ENCODE measurements at regions not wholly inside any gene's neighbourhood (a gene's known extent, or its start where the extent isn't known, plus 50 kb on each side); places are given as distances from the start of the nearest gene placed in this dataset.

DNA sequence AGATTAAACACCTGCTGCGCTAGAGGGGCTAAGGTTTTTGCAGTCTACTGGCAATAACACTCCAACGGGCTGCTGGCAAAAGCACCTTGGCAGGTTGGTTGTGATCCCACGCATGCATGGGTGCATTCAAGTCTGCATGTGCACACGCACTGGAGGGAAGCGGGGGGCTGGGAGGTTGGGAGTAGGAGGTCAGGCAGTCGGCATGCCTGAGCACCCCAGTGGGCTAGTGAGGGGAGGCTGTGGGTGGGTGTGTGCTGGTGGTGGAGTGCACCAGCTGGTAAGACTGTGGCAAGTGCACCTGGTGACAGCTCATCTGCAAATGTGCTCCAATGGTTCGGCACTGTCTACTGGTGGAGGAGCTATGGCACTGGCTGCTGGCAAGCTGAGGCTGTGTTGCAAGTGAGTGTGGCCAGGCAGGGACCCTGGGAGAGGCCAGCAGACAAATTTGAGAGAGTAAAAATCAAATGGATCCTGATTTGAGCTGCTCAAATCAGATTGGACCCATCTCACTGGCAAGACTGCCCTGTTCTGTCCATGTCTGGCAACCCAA, 460.6 kb upstream of the DSEL start:
- TF ChIP-seq, protein P1, sequence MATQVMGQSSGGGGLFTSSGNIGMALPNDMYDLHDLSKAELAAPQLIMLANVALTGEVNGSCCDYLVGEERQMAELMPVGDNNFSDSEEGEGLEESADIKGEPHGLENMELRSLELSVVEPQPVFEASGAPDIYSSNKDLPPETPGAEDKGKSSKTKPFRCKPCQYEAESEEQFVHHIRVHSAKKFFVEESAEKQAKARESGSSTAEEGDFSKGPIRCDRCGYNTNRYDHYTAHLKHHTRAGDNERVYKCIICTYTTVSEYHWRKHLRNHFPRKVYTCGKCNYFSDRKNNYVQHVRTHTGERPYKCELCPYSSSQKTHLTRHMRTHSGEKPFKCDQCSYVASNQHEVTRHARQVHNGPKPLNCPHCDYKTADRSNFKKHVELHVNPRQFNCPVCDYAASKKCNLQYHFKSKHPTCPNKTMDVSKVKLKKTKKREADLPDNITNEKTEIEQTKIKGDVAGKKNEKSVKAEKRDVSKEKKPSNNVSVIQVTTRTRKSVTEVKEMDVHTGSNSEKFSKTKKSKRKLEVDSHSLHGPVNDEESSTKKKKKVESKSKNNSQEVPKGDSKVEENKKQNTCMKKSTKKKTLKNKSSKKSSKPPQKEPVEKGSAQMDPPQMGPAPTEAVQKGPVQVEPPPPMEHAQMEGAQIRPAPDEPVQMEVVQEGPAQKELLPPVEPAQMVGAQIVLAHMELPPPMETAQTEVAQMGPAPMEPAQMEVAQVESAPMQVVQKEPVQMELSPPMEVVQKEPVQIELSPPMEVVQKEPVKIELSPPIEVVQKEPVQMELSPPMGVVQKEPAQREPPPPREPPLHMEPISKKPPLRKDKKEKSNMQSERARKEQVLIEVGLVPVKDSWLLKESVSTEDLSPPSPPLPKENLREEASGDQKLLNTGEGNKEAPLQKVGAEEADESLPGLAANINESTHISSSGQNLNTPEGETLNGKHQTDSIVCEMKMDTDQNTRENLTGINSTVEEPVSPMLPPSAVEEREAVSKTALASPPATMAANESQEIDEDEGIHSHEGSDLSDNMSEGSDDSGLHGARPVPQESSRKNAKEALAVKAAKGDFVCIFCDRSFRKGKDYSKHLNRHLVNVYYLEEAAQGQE (IDR thresholded peaks at IDR 0.05; ENCODE audit: low read depth): no peak
- TF ChIP-seq TEAD4 (IDR thresholded peaks at IDR 0.05) (no peak), CEBPB (IDR thresholded peaks at IDR 0.05) (no peak), TCF12 (IDR thresholded peaks at IDR 0.05; ENCODE audit: low read depth) (no peak), TAF1 (IDR thresholded peaks at IDR 0.05; ENCODE audit: low read depth) (no peak), ZBTB7A (IDR thresholded peaks at IDR 0.05; ENCODE audit: low read depth) (no peak), YY1 (IDR thresholded peaks at IDR 0.05; ENCODE audit: low read depth) (no peak), CREB1 (IDR thresholded peaks at IDR 0.05; ENCODE audit: low read depth) (no peak), FOXM1 (IDR thresholded peaks at IDR 0.05; ENCODE audit: borderline replicate concordance, low read depth) (no peak), EP300 (IDR thresholded peaks at IDR 0.05; ENCODE audit: borderline replicate concordance) (no peak), RAD21 (IDR thresholded peaks at IDR 0.05; ENCODE audit: low read depth) (no peak), NFIC (IDR thresholded peaks at IDR 0.05) (no peak), EGR1 (IDR thresholded peaks at IDR 0.05) (no peak)
- TF ChIP-seq, protein P2, sequence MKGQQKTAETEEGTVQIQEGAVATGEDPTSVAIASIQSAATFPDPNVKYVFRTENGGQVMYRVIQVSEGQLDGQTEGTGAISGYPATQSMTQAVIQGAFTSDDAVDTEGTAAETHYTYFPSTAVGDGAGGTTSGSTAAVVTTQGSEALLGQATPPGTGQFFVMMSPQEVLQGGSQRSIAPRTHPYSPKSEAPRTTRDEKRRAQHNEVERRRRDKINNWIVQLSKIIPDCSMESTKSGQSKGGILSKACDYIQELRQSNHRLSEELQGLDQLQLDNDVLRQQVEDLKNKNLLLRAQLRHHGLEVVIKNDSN (IDR thresholded peaks at IDR 0.05): no peak
- TF ChIP-seq, protein P3, sequence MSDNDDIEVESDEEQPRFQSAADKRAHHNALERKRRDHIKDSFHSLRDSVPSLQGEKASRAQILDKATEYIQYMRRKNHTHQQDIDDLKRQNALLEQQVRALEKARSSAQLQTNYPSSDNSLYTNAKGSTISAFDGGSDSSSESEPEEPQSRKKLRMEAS (IDR thresholded peaks at IDR 0.05): no peak

DNA sequence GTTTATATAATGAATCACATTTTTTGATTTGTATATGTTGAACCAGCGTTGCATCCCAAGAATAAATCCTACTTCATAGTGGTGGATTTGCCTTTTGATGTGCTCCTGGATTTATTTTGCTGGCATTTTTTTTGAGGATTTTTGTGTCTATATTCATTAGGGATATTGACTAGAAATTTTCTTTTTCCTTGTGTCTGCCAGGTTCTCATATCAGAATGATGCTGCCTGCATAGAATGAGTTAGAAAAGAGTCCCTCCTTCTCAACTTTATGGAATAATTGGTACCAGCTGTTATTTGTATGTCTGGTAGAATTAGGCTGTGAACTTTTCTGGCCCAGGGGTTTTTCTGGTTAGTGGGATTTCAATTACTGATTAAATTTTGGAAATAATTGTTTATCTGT, 457.4 kb upstream of the DSEL start:
- TF ChIP-seq, protein P3 (IDR thresholded peaks at IDR 0.05): no peak
- TF ChIP-seq, protein P2 (IDR thresholded peaks at IDR 0.05): no peak
- no peak for TF ChIP-seq CREB1 (IDR thresholded peaks at IDR 0.05; ENCODE audit: low read depth)
- TF ChIP-seq TCF12 (IDR thresholded peaks at IDR 0.05; ENCODE audit: low read depth): no peak
- no peak for TF ChIP-seq FOXM1 (IDR thresholded peaks at IDR 0.05; ENCODE audit: borderline replicate concordance, low read depth)
- no peak for TF ChIP-seq TAF1 (IDR thresholded peaks at IDR 0.05; ENCODE audit: low read depth)
- no peak for TF ChIP-seq YY1 (IDR thresholded peaks at IDR 0.05; ENCODE audit: low read depth)
- TF ChIP-seq TEAD4 (IDR thresholded peaks at IDR 0.05): no peak
- TF ChIP-seq NFIC (IDR thresholded peaks at IDR 0.05): no peak
- no peak for TF ChIP-seq ZBTB7A (IDR thresholded peaks at IDR 0.05; ENCODE audit: low read depth)
- TF ChIP-seq CEBPB (IDR thresholded peaks at IDR 0.05): no peak
- TF ChIP-seq EGR1 (IDR thresholded peaks at IDR 0.05): no peak
- TF ChIP-seq, protein P1 (IDR thresholded peaks at IDR 0.05; ENCODE audit: low read depth): no peak
- TF ChIP-seq RAD21 (IDR thresholded peaks at IDR 0.05; ENCODE audit: low read depth): no peak
- no peak for TF ChIP-seq EP300 (IDR thresholded peaks at IDR 0.05; ENCODE audit: borderline replicate concordance)

DNA sequence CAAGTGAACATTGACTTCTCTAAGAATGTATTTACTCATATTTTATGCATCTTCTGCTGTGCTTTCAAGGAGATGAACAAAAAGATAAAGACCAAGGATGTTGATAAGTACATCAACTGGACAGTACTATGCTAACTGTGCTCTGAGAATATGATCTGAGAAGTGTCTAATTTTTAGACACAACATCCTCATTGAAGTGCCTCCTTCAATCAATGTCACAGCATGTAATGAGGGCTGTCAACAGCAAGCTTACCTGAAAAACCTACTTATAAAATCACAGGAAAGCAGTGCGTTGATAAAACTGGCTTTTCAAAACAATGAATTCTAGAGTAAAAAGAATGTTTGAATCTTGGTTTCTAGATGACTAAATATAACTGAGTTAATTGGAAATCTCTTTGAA, 452.9 kb upstream of the DSEL start:
- TF ChIP-seq, protein P2 (IDR thresholded peaks at IDR 0.05): no peak
- no peak for TF ChIP-seq TAF1 (IDR thresholded peaks at IDR 0.05; ENCODE audit: low read depth)
- TF ChIP-seq YY1 (IDR thresholded peaks at IDR 0.05; ENCODE audit: low read depth): no peak
- TF ChIP-seq TEAD4 (IDR thresholded peaks at IDR 0.05): no peak
- no peak for TF ChIP-seq TCF12 (IDR thresholded peaks at IDR 0.05; ENCODE audit: low read depth)
- no peak for TF ChIP-seq FOXM1 (IDR thresholded peaks at IDR 0.05; ENCODE audit: borderline replicate concordance, low read depth)
- no peak for TF ChIP-seq RAD21 (IDR thresholded peaks at IDR 0.05; ENCODE audit: low read depth)
- TF ChIP-seq, protein P3 (IDR thresholded peaks at IDR 0.05): no peak
- TF ChIP-seq NFIC (IDR thresholded peaks at IDR 0.05): no peak
- TF ChIP-seq EGR1 (IDR thresholded peaks at IDR 0.05): no peak
- no peak for TF ChIP-seq EP300 (IDR thresholded peaks at IDR 0.05; ENCODE audit: borderline replicate concordance)
- TF ChIP-seq, protein P1 (IDR thresholded peaks at IDR 0.05; ENCODE audit: low read depth): no peak
- no peak for TF ChIP-seq CEBPB (IDR thresholded peaks at IDR 0.05)
- no peak for TF ChIP-seq CREB1 (IDR thresholded peaks at IDR 0.05; ENCODE audit: low read depth)
- no peak for TF ChIP-seq ZBTB7A (IDR thresholded peaks at IDR 0.05; ENCODE audit: low read depth)

Measured in Ishikawa (cell line).